Upper lobe of left lung (tissue), 6 donors: ENCODE measurements at regions not wholly inside any gene's neighbourhood (a gene's known extent, or its start where the extent isn't known, plus 50 kb on each side); places are given as distances from the start of the nearest gene placed in this dataset.

Source experiments
- ATAC-seq, 2 donors: fragments of 200-7000 bp; cut with Tn5 transposase; one replicate each; pipeline ENCODE4 v1.9.1; 2022; ENCODE audit warnings: mild to moderate bottlenecking in 2 of 2, moderate library complexity in 2 of 2; ENCODE audit not compliant: low FRiP score in 2 of 2
- DNase-seq, 2 donors: peaks; one replicate each; pipeline ENCODE4 v3.0.0-alpha.2; 2019 to 2020
- H3K27ac ChIP-seq, 4 donors: fragments of 200-600 bp; sonication (generic); one replicate each; pipeline ENCODE4 v1.5.1; 2016 to 2019
- H3K27me3 ChIP-seq, 4 donors: fragments of 200-600 bp; sonication (generic); one replicate each; pipeline ENCODE4 v1.5.1; 2017 to 2019
- H3K36me3 ChIP-seq, 4 donors: fragments of 200-600 bp; sonication (generic); one replicate each; pipeline ENCODE4 v1.5.1; 2016 to 2019
- H3K4me1 ChIP-seq, 4 donors: fragments of 200-600 bp; sonication (generic); one replicate each; pipeline ENCODE4 v1.5.1; 2018 to 2019
- H3K4me3 ChIP-seq, 4 donors: fragments of 200-600 bp; sonication (generic); one replicate each; pipeline ENCODE4 v1.5.1; 2017 to 2019; ENCODE audit warnings: mild to moderate bottlenecking in 2 of 4, moderate library complexity in 1 of 4
- H3K9me3 ChIP-seq, 4 donors: fragments of 200-600 bp; sonication (generic); one replicate each; pipeline ENCODE4 v1.5.1; 2018 to 2019
- EP300 ChIP-seq, 4 donors: sonication (generic); formaldehyde crosslinking; IDR thresholded peaks; one replicate each; pipeline ENCODE4 v1.5.1; 2017; ENCODE audit warnings: antibody characterized with exemption in 4 of 4, control low read depth in 2 of 4
- POLR2A ChIP-seq, 4 donors: fragments of 450-650 bp; IDR thresholded peaks; one replicate each; pipeline ENCODE4 v1.5.1; 2016 to 2017; ENCODE audit warnings: antibody characterized with exemption in 4 of 4, mild to moderate bottlenecking in 2 of 4
- POLR2AphosphoS5 ChIP-seq, 2 donors: sonication (generic); formaldehyde crosslinking; IDR thresholded peaks; one replicate each; pipeline ENCODE4 v1.5.1; 2017; ENCODE audit warnings: antibody characterized with exemption in 2 of 2
- WGBS, 2 donors: methylation state at CpG; one replicate each; pipeline ENCODE4 v1.1.5; 2017 to 2018; 5-methylcytosine and 5-hydroxymethylcytosine counted together
- TF ChIP-seq, protein P1 (sequence below), 6 experiments: fragments of 450-650 bp in 4 of 6; fragments of 200-600 bp in 2 of 6; sonication (generic) in 2 of 6; IDR thresholded peaks; one replicate each; pipeline ENCODE4 v1.5.1; 2016 to 2019; ENCODE audit warnings: antibody characterized with exemption in 6 of 6
- donor health status: DM: no; HTN: no; CAD: no; lungs with moderate emphysema.
- donor health status: DM: no; HTN: yes; CAD: no; lungs with severe emphysema.

DNA sequence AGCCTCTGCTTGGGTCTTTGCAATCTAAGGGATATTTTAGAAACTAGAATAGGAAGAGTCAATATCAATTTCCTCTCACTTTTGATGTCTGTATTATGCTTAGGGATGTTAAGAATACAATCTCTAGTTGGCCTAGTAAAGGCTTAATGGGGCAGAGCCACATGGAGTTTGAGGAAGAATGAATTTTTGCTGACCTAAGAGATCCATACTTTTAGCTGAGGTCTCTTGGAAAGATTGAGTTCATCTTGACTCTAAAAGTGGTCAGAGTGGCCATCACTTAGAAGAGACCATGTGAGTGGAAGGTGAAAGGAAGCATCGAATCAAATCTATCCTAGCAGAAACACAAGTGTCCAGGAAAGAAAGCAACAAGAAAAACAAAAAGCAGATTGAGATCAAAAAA lies 92.2 kb upstream of the SLC28A3 start:
- H3K36me3 ChIP-seq = no peaks in the 10 kb centered on the region
- no peak overlapping the region for H3K27ac ChIP-seq
- no peaks in the 10 kb centered on the region for H3K4me1 ChIP-seq
- no peak for DNase-seq
- H3K9me3 ChIP-seq = no peaks in the 10 kb centered on the region
- H3K4me3 ChIP-seq = no peak overlapping the region
- TF ChIP-seq, protein P1, sequence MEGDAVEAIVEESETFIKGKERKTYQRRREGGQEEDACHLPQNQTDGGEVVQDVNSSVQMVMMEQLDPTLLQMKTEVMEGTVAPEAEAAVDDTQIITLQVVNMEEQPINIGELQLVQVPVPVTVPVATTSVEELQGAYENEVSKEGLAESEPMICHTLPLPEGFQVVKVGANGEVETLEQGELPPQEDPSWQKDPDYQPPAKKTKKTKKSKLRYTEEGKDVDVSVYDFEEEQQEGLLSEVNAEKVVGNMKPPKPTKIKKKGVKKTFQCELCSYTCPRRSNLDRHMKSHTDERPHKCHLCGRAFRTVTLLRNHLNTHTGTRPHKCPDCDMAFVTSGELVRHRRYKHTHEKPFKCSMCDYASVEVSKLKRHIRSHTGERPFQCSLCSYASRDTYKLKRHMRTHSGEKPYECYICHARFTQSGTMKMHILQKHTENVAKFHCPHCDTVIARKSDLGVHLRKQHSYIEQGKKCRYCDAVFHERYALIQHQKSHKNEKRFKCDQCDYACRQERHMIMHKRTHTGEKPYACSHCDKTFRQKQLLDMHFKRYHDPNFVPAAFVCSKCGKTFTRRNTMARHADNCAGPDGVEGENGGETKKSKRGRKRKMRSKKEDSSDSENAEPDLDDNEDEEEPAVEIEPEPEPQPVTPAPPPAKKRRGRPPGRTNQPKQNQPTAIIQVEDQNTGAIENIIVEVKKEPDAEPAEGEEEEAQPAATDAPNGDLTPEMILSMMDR (IDR thresholded peaks at IDR 0.05) = no peak
- ATAC-seq = no peak
- no peaks in the 10 kb centered on the region for H3K27me3 ChIP-seq
- 92 to 100% methylated on average over 1 of the region's 1 CpG for WGBS, 2 donors

DNA sequence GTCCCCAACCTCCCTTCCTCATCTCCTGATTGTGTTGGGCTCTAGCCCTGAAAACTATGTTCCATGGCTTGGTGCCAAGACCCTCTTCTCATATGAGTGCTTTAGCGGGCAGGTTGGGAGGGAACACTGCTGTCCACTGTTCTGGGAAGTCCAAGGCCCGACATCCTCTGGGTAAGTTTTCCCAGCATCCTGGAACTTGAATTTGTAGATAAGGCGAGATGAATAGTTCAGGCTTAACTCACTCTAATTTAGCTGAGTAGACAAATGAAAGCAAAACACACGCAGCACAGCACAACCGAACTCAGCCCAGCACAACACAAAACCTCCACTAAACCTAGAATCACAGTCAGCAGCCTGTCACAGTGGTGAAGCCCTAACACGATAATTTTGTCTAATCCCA lies 95.3 kb upstream of the SLC28A3 start:
- H3K27ac ChIP-seq = no peak overlapping the region
- no peaks in the 10 kb centered on the region for H3K27me3 ChIP-seq
- no peaks in the 10 kb centered on the region for H3K36me3 ChIP-seq
- WGBS, 2 donors = 71 to 73% methylated on average over 6 of the region's 6 CpGs
- DNase-seq = no peak
- ATAC-seq = no peak
- H3K9me3 ChIP-seq = no peaks in the 10 kb centered on the region
- no peak overlapping the region for H3K4me3 ChIP-seq
- H3K4me1 ChIP-seq = no peaks in the 10 kb centered on the region
- TF ChIP-seq POLR2AphosphoS5 (IDR thresholded peaks at IDR 0.05) (no peak), EP300 (IDR thresholded peaks at IDR 0.05) (no peak), POLR2A (IDR thresholded peaks at IDR 0.05) (no peak)
- TF ChIP-seq, protein P1 (IDR thresholded peaks at IDR 0.05) = no peak

DNA sequence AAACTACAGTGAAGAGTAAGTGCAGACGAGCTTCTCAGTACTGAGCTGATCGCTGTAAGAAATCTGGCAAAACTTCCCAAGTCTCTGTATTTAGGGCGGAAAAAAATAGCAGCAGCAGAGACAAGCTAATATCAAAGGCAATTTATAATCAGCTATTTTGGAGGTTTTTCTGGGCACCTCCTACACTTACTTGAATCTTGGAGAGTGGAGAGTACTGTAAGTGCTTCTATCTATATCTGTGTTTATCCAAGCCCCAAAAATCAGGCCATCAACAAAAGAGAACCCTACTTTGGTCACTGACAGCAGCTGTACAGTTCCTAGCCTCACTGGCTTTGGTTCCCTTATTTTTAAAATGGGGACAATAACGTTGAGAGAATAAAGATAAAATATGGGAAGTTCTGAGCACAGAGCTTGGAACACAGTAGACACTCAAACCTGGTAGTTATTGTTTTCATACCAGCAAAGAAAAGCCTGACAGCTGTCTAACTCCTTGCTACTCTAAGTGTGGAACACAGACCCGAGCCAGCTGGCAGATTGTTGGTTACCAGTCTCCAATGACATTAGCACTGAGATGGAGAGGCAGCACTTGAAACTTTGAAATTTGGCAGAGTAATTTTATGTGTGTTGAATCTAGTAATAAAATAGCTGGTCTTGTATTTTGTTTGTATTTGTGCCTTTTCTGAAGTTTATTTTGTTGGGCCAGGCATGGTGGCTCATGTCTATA lies 96.0 kb upstream of the SLC28A3 start:
- H3K4me1 ChIP-seq = no peaks in the 10 kb centered on the region
- ATAC-seq = no peak
- H3K27me3 ChIP-seq = no peaks in the 10 kb centered on the region
- 47 to 58% methylated on average over 5 of the region's 5 CpGs for whole genome bisulfite sequencing, 2 donors
- no peak overlapping the region for H3K4me3 ChIP-seq
- no peaks in the 10 kb centered on the region for H3K9me3 ChIP-seq
- no peak for DNase-seq
- no peak for TF ChIP-seq POLR2AphosphoS5 (IDR thresholded peaks at IDR 0.05)
- TF ChIP-seq POLR2A (IDR thresholded peaks at IDR 0.05) = no peak
- TF ChIP-seq EP300 (IDR thresholded peaks at IDR 0.05) = no peak
- TF ChIP-seq, protein P1 (IDR thresholded peaks at IDR 0.05) = no peak
- H3K36me3 ChIP-seq = no peaks in the 10 kb centered on the region
- H3K27ac ChIP-seq = no peak overlapping the region

DNA sequence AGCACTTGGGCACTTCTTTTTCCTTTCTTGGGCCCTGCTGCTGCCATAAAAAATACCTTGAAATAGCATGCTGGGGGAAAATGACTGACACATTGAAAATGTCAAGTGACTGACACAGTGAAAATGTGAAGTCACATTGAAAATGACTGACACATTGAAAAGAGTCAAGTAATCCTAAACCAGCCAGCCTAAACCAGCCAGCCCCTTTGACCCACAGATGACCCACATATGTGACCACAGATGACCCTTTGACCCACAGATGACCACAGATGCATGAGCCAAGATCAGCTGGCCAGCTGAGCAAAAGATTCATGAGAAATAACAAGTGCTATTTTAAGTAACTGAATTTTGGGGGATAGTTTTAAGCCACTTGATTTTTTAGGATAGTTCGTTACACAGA lies 97.8 kb upstream of the SLC28A3 start:
- no peak for DNase-seq
- Histone ChIP-seq H3K36me3 (no peaks in the 10 kb centered on the region), H3K27ac (no peak overlapping the region), H3K4me3 (no peak overlapping the region), H3K27me3 (no peaks in the 10 kb centered on the region), H3K9me3 (no peaks in the 10 kb centered on the region), H3K4me1 (no peaks in the 10 kb centered on the region)
- ATAC-seq = no peak
- TF ChIP-seq, protein P1 (IDR thresholded peaks at IDR 0.05) = no peak
- TF ChIP-seq POLR2AphosphoS5 (IDR thresholded peaks at IDR 0.05) = no peak
- no peak for TF ChIP-seq POLR2A (IDR thresholded peaks at IDR 0.05)
- 87 to 91% methylated on average over 1 of the region's 1 CpG for WGBS, 2 donors

DNA sequence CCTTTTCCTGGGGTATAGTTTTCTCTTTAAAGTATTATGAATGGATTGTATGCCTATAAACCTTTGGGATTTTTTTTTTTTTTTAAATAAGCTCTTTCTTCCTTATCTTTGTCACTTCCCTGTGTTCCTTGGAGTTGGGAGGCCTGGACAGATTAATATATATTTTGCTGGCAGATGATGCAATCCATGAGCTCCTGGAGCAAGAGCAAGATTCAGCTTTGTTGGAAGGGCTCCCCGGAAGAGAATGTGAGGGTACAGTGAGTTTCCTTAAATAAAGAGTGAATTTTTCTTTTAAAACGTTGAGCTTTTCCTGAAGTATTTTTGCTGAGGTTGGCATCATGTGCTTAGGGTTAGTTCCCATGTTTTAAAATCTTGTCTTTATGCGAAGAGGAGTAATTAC lies 98.7 kb upstream of the SLC28A3 start:
- TF ChIP-seq POLR2A (IDR thresholded peaks at IDR 0.05) = no peak
- TF ChIP-seq, protein P1 (IDR thresholded peaks at IDR 0.05) = no peak
- TF ChIP-seq EP300 (IDR thresholded peaks at IDR 0.05) = no peak
- TF ChIP-seq POLR2AphosphoS5 (IDR thresholded peaks at IDR 0.05) = no peak
- Histone ChIP-seq H3K27ac (no peak overlapping the region), H3K4me3 (no peak overlapping the region), H3K27me3 (no peaks in the 10 kb centered on the region), H3K9me3 (no peaks in the 10 kb centered on the region), H3K36me3 (no peaks in the 10 kb centered on the region), H3K4me1 (no peaks in the 10 kb centered on the region)
- 38 to 57% methylated on average over 3 of the region's 3 CpGs for WGBS, 2 donors
- ATAC-seq (no peak), DNase-seq (no peak)
